ENCODE measurements at regions not wholly inside any gene's neighbourhood (a gene's known extent, or its start where the extent isn't known, plus 50 kb on each side); places are given as distances from the start of the nearest gene placed in this dataset.

GRCh38 chr1:218982482-218982881, 191.2 kb upstream of the LYPLAL1 start:
- ATAC-seq (no peak), DNase-seq (no peak)
- Mint-ChIP-seq H3K36me3 (ENCODE audit: low read depth) (no peaks in the 10 kb centered on the region), H3K27ac (no peak overlapping the region), H3K4me1 (no peaks in the 10 kb centered on the region), H3K27me3 (no peaks in the 10 kb centered on the region), H3K9me3 (ENCODE audit: low read depth) (peaks cover 3% of the 10 kb centered on the region), H3K4me3 (no peak overlapping the region)
- POLR2A ChIA-PET: no interaction called here
- CTCF ChIA-PET: interaction anchor here (0.7 kb wide), 1 partner anchor 410 kb away, joined by 4 read pairs; no protein-coding TSS in a partner anchor
- intact Hi-C loops (cut with DNase I, micrococcal nuclease): no loop called here

GRCh38 chr1:218983433-218983832, 190.2 kb upstream of the LYPLAL1 start:
- Mint-ChIP-seq H3K27ac (no peak overlapping the region), H3K4me3 (no peak overlapping the region), H3K36me3 (ENCODE audit: low read depth) (no peaks in the 10 kb centered on the region), H3K27me3 (no peaks in the 10 kb centered on the region), H3K4me1 (no peaks in the 10 kb centered on the region), H3K9me3 (ENCODE audit: low read depth) (peaks cover 3% of the 10 kb centered on the region)
- intact Hi-C loops (cut with DNase I, micrococcal nuclease): no loop called here
- ATAC-seq (no peak), DNase-seq (no peak)
- CTCF ChIA-PET: interaction anchor here (0.6 to 0.7 kb wide), 2 partner anchors 409 to 837 kb away, joined by 3 to 4 read pairs; no protein-coding TSS in a partner anchor
- POLR2A ChIA-PET: no interaction called here

- ChIA-PET CTCF (interaction anchor here (0.6 kb wide), 1 partner anchor 837 kb away, joined by 3 read pairs; no protein-coding TSS in a partner anchor), POLR2A (no interaction called here)
- Mint-ChIP-seq H3K4me3 (no peak overlapping the region), H3K27me3 (no peaks in the 10 kb centered on the region), H3K27ac (no peak overlapping the region), H3K36me3 (ENCODE audit: low read depth) (no peaks in the 10 kb centered on the region), H3K4me1 (no peaks in the 10 kb centered on the region), H3K9me3 (ENCODE audit: low read depth) (peaks cover 3% of the 10 kb centered on the region)
- ATAC-seq: no peak
- DNase-seq: no peak
- intact Hi-C loops (cut with DNase I, micrococcal nuclease): no loop called here
These were observed 189.8 kb upstream of the LYPLAL1 start for GRCh38 chr1:218983848-218984247.

- ATAC-seq (no peak), DNase-seq (no peak)
- Mint-ChIP-seq H3K4me1 (no peaks in the 10 kb centered on the region), H3K4me3 (no peak overlapping the region), H3K27ac (no peak overlapping the region), H3K36me3 (ENCODE audit: low read depth) (no peaks in the 10 kb centered on the region), H3K27me3 (no peaks in the 10 kb centered on the region), H3K9me3 (ENCODE audit: low read depth) (peaks cover 2% of the 10 kb centered on the region)
- intact Hi-C loops (cut with DNase I, micrococcal nuclease): no loop called here
- ChIA-PET POLR2A (no interaction called here), CTCF (no interaction called here)
These were observed 188.2 kb upstream of the LYPLAL1 start for GRCh38 chr1:218985424-218985984.

- Mint-ChIP-seq H3K27me3 (no peaks in the 10 kb centered on the region), H3K4me1 (no peaks in the 10 kb centered on the region), H3K36me3 (ENCODE audit: low read depth) (no peaks in the 10 kb centered on the region), H3K27ac (no peak overlapping the region), H3K4me3 (no peak overlapping the region), H3K9me3 (ENCODE audit: low read depth) (peaks cover 2% of the 10 kb centered on the region)
- intact Hi-C loops (cut with DNase I, micrococcal nuclease): no loop called here
- CTCF ChIA-PET: interaction anchor here (0.7 kb wide), 1 partner anchor 15 kb away, joined by 3 read pairs; no protein-coding TSS in a partner anchor
- DNase-seq: no peak
- POLR2A ChIA-PET: no interaction called here
- no peak for ATAC-seq
These were observed 186.9 kb upstream of the LYPLAL1 start for GRCh38 chr1:218986816-218987215.

GRCh38 chr1:218990019-218990418, 183.7 kb upstream of the LYPLAL1 start:
- ChIA-PET POLR2A (no interaction called here), CTCF (no interaction called here)
- H3K4me1 Mint-ChIP-seq: no peaks in the 10 kb centered on the region
- DNase-seq (no peak), ATAC-seq (no peak)
- H3K4me3 Mint-ChIP-seq: no peak overlapping the region
- H3K27me3 Mint-ChIP-seq: no peaks in the 10 kb centered on the region
- H3K27ac Mint-ChIP-seq: no peak overlapping the region
- no peaks in the 10 kb centered on the region for H3K36me3 Mint-ChIP-seq (ENCODE audit: low read depth)
- intact Hi-C loops (cut with DNase I, micrococcal nuclease): no loop called here
- H3K9me3 Mint-ChIP-seq (ENCODE audit: low read depth): peaks cover 2% of the 10 kb centered on the region

GRCh38 chr1:218991089-218991488, 182.6 kb upstream of the LYPLAL1 start:
- no peak for ATAC-seq
- H3K4me3 Mint-ChIP-seq: no peak overlapping the region
- DNase-seq: no peak
- no peaks in the 10 kb centered on the region for H3K4me1 Mint-ChIP-seq
- ChIA-PET POLR2A (no interaction called here), CTCF (interaction anchor here (0.7 kb wide), 1 partner anchor 30 kb away, joined by 3 read pairs; no protein-coding TSS in a partner anchor)
- H3K9me3 Mint-ChIP-seq (ENCODE audit: low read depth): peaks cover 2% of the 10 kb centered on the region
- intact Hi-C loops (cut with DNase I, micrococcal nuclease): no loop called here
- no peaks in the 10 kb centered on the region for H3K36me3 Mint-ChIP-seq (ENCODE audit: low read depth)
- H3K27ac Mint-ChIP-seq: no peak overlapping the region
- no peaks in the 10 kb centered on the region for H3K27me3 Mint-ChIP-seq

GRCh38 chr1:218994615-218995014, 179.1 kb upstream of the LYPLAL1 start:
- H3K27me3 Mint-ChIP-seq: no peaks in the 10 kb centered on the region
- no peak for DNase-seq
- no peak for ATAC-seq
- H3K9me3 Mint-ChIP-seq (ENCODE audit: low read depth): no peaks in the 10 kb centered on the region
- H3K36me3 Mint-ChIP-seq (ENCODE audit: low read depth): no peaks in the 10 kb centered on the region
- POLR2A ChIA-PET: no interaction called here
- H3K27ac Mint-ChIP-seq: no peak overlapping the region
- H3K4me3 Mint-ChIP-seq: no peak overlapping the region
- intact Hi-C loops (cut with DNase I, micrococcal nuclease): no loop called here
- CTCF ChIA-PET: no interaction called here
- no peaks in the 10 kb centered on the region for H3K4me1 Mint-ChIP-seq

GRCh38 chr1:218995091-218995665, 178.5 kb upstream of the LYPLAL1 start:
- Mint-ChIP-seq H3K27ac (no peak overlapping the region), H3K4me1 (no peaks in the 10 kb centered on the region), H3K9me3 (ENCODE audit: low read depth) (no peaks in the 10 kb centered on the region), H3K36me3 (ENCODE audit: low read depth) (no peaks in the 10 kb centered on the region), H3K27me3 (no peaks in the 10 kb centered on the region), H3K4me3 (no peak overlapping the region)
- ATAC-seq: no peak
- intact Hi-C loops (cut with DNase I, micrococcal nuclease): no loop called here
- POLR2A ChIA-PET: no interaction called here
- no peak for DNase-seq
- CTCF ChIA-PET: no interaction called here

- CTCF ChIA-PET: no interaction called here
- Mint-ChIP-seq H3K9me3 (ENCODE audit: low read depth) (no peaks in the 10 kb centered on the region), H3K4me1 (no peaks in the 10 kb centered on the region), H3K27me3 (no peaks in the 10 kb centered on the region), H3K4me3 (no peak overlapping the region), H3K36me3 (ENCODE audit: low read depth) (no peaks in the 10 kb centered on the region), H3K27ac (no peak overlapping the region)
- DNase-seq: no peak
- no peak for ATAC-seq
- intact Hi-C loops (cut with DNase I, micrococcal nuclease): no loop called here
- POLR2A ChIA-PET: no interaction called here
These were observed 177.3 kb upstream of the LYPLAL1 start for GRCh38 chr1:218996362-218996761.

GRCh38 chr1:219000005-219000404, 173.7 kb upstream of the LYPLAL1 start:
- Mint-ChIP-seq H3K9me3 (ENCODE audit: low read depth) (peaks cover 2% of the 10 kb centered on the region), H3K27me3 (no peaks in the 10 kb centered on the region), H3K4me3 (no peak overlapping the region), H3K36me3 (ENCODE audit: low read depth) (no peaks in the 10 kb centered on the region), H3K4me1 (no peaks in the 10 kb centered on the region), H3K27ac (no peak overlapping the region)
- CTCF ChIA-PET: no interaction called here
- POLR2A ChIA-PET: no interaction called here
- DNase-seq (no peak), ATAC-seq (no peak)
- intact Hi-C loops (cut with DNase I, micrococcal nuclease): no loop called here

GRCh38 chr1:219000631-219001030, 173.0 kb upstream of the LYPLAL1 start:
- peaks cover 7% of the 10 kb centered on the region for H3K9me3 Mint-ChIP-seq (ENCODE audit: low read depth)
- intact Hi-C loops (cut with DNase I, micrococcal nuclease): no loop called here
- no peaks in the 10 kb centered on the region for H3K36me3 Mint-ChIP-seq (ENCODE audit: low read depth)
- no peak overlapping the region for H3K4me3 Mint-ChIP-seq
- ATAC-seq (no peak), DNase-seq (no peak)
- CTCF ChIA-PET: no interaction called here
- no peak overlapping the region for H3K27ac Mint-ChIP-seq
- POLR2A ChIA-PET: no interaction called here
- H3K27me3 Mint-ChIP-seq: no peaks in the 10 kb centered on the region
- no peaks in the 10 kb centered on the region for H3K4me1 Mint-ChIP-seq

All from activated CD4-positive, alpha-beta T cell treated with anti-CD3 and anti-CD28 coated beads for 36 hours (primary cell).